GM23248 (cell line): ENCODE measurements at regions not wholly inside any gene's neighbourhood (a gene's known extent, or its start where the extent isn't known, plus 50 kb on each side); places are given as distances from the start of the nearest gene placed in this dataset.

ENCODE experiments used
- DNase-seq: peaks from one replicate; pipeline ENCODE4 v3.0.0-alpha.2; 2015
- H2AFZ ChIP-seq: fragments of 200-600 bp; sonication (generic); 2 replicates; pipeline ENCODE4 v1.6.1; 2016; ENCODE audit warnings: antibody characterized with exemption
- H3F3A ChIP-seq: fragments of 200-600 bp; sonication (generic); 2 replicates; pipeline ENCODE4 v1.6.1; 2016; ENCODE audit warnings: mild to moderate bottlenecking, antibody characterized with exemption, mixed run types; ENCODE audit not compliant: insufficient read depth
- H3K27ac ChIP-seq: fragments of 200-600 bp; sonication (generic); 2 replicates; pipeline ENCODE4 v1.5.1; 2016; ENCODE audit warnings: mild to moderate bottlenecking
- H3K27me3 ChIP-seq: fragments of 200-600 bp; sonication (generic); replicated peaks from 2 replicates; pipeline ENCODE4 v1.6.1; 2016; ENCODE audit warnings: mild to moderate bottlenecking; ENCODE audit not compliant: insufficient read depth
- H3K36me3 ChIP-seq: fragments of 200-600 bp; sonication (generic); 2 replicates; pipeline ENCODE4 v1.6.1; 2016; ENCODE audit warnings: low read depth, mild to moderate bottlenecking
- H3K4me1 ChIP-seq: fragments of 200-600 bp; sonication (generic); 2 replicates; pipeline ENCODE4 v1.6.1; 2016; ENCODE audit warnings: mild to moderate bottlenecking; ENCODE audit not compliant: insufficient read depth
- H3K4me2 ChIP-seq: fragments of 200-600 bp; sonication (generic); one replicate; pipeline ENCODE4 v1.6.1; 2016; ENCODE audit warnings: mild to moderate bottlenecking; ENCODE audit not compliant: unreplicated experiment
- H3K4me3 ChIP-seq: fragments of 200-600 bp; sonication (generic); 2 replicates; pipeline ENCODE4 v1.5.1; 2016; ENCODE audit warnings: mild to moderate bottlenecking
- H3K79me2 ChIP-seq: fragments of 200-600 bp; sonication (generic); 2 replicates; pipeline ENCODE4 v1.6.1; 2016; ENCODE audit warnings: mild to moderate bottlenecking; ENCODE audit not compliant: insufficient read depth
- H3K9ac ChIP-seq: fragments of 200-600 bp; sonication (generic); 2 replicates; pipeline ENCODE4 v1.6.1; 2016; ENCODE audit warnings: mild to moderate bottlenecking
- H3K9me2 ChIP-seq: fragments of 200-600 bp; sonication (generic); 2 replicates; pipeline ENCODE4 v1.6.1; 2016; ENCODE audit warnings: mixed run types, mild to moderate bottlenecking, moderate library complexity; ENCODE audit not compliant: insufficient read depth
- H3K9me3 ChIP-seq: fragments of 200-600 bp; sonication (generic); one replicate; pipeline ENCODE4 v1.6.1; 2017; ENCODE audit warnings: low read depth
- H4K20me1 ChIP-seq: fragments of 200-600 bp; sonication (generic); 2 replicates; pipeline ENCODE4 v1.6.0; 2016; ENCODE audit not compliant: insufficient read depth
- EZH2 ChIP-seq: fragments of 200-600 bp; sonication (generic); IDR thresholded peaks from 2 replicates; pipeline ENCODE4 v1.6.1; 2018; ENCODE audit warnings: antibody characterized with exemption, mild to moderate bottlenecking; ENCODE audit not compliant: insufficient read depth, poor library complexity, severe bottlenecking
- EZH2phosphoT487 ChIP-seq: fragments of 200-600 bp; sonication (generic); IDR thresholded peaks from 2 replicates; pipeline ENCODE4 v1.6.1; 2018; ENCODE audit warnings: antibody characterized with exemption, moderate library complexity, mild to moderate bottlenecking, low read depth; ENCODE audit not compliant: insufficient read depth
- WGBS, 2 experiments: methylation state at CpG; one replicate each; pipeline ENCODE4 v1.1.6; 2015 to 2017; ENCODE audit warnings: low lambda C conversion rate in 2 of 2, low coverage in 1 of 2; ENCODE audit errors: missing lambda C conversion rate in 2 of 2; 5-methylcytosine and 5-hydroxymethylcytosine counted together
- in situ Hi-C: fragments of 300-500 bp; cut with MboI; formaldehyde crosslinking; loops from 2 replicates; pipeline ENCODE4 v1.15.0; 2020

DNA sequence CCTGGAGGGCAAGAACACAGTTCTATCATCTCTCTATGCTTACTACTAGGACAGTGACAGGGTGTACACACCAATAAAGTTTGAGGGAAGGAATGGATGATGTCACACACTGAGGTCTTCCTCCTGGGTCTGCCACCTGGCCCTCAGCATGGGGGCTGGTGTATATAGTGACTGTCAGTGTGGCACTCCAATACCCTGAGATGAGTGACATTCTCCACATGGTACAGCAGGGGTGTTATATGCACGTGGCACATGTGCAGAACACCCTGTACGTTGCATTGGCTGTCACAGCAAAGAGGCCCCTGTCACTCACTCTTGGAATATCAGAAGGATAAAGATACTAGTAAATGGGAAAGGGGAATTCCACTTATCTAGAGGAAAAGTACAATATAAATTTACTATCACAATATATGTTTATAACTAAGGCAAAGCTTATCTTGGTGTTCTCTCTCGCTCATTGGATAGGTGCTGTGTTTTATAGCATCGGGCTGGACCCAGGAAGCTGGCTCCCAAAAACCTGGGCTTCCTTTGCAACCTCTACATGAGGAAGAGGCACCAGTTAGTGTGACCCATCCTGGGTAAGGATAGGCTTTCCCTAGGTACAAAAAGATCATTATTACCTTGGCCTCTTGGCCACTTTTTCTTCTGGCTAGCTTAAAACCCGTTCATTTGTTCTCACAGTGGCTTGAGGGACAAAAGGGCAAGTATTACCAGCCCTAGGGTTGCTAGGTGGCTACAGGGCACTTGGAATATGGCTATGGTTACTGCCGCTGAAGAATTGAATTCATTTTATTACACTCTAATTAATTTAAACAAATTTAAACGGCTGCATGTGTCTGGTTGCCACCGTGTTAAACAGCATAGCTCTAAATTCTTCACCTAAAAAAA is 54.8 kb upstream of the HES1 start:
- no peaks in the 10 kb centered on the region for H3K36me3 ChIP-seq
- H3K79me2 ChIP-seq = no peaks in the 10 kb centered on the region
- in situ Hi-C loops = no loop called here
- H3K4me2 ChIP-seq = no peak overlapping the region
- H3K9ac ChIP-seq = no peak overlapping the region
- H3K9me2 ChIP-seq = no peaks in the 10 kb centered on the region
- peaks cover 21% of the 10 kb centered on the region for H3K27me3 ChIP-seq
- H3K4me1 ChIP-seq = peaks cover 12% of the 10 kb centered on the region
- H3K9me3 ChIP-seq = no peaks in the 10 kb centered on the region
- TF ChIP-seq EZH2phosphoT487 (no peak), EZH2 (no peak)
- no peak overlapping the region for H2AFZ ChIP-seq
- no peak overlapping the region for H3K4me3 ChIP-seq
- H3K27ac ChIP-seq = no peak overlapping the region
- DNase-seq = no peak
- 77 to 79% methylated on average over 8 of the region's 8 CpGs for WGBS, 2 experiments
- no peaks in the 10 kb centered on the region for H4K20me1 ChIP-seq
- no peaks in the 10 kb centered on the region for H3F3A ChIP-seq

DNA sequence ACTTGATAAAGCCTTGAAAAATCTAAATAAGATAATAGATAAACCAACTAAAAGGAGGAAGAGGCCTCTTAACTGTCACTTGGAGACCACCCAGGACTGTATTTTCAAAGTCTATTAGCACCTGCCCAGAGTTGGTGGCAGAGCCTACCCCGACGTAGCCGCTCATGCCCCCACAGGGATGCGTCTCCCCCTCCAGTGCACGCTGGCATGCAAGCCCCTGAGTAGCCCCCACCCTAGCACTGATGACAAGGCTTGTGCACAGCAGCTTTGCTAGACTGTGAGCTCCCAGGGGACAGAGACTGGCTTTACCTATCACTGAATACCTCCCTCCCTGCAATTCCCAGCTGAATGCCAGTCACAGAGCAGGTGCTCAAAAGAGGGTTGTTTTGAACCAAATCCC is 54.1 kb upstream of the HES1 start:
- Histone ChIP-seq H3K27ac (no peak overlapping the region), H4K20me1 (no peaks in the 10 kb centered on the region), H3K27me3 (peaks cover 21% of the 10 kb centered on the region), H3K36me3 (no peaks in the 10 kb centered on the region), H3K4me1 (peaks cover 12% of the 10 kb centered on the region), H3K9me3 (no peaks in the 10 kb centered on the region), H3K4me2 (no peak overlapping the region), H2AFZ (no peak overlapping the region), H3K9me2 (no peaks in the 10 kb centered on the region), H3K79me2 (no peaks in the 10 kb centered on the region), H3F3A (no peaks in the 10 kb centered on the region), H3K4me3 (no peak overlapping the region), H3K9ac (no peak overlapping the region)
- TF ChIP-seq EZH2phosphoT487 = no peak
- no peak for TF ChIP-seq EZH2
- DNase-seq = no peak
- 93 to 99% methylated on average over 5 of the region's 5 CpGs for WGBS, 2 experiments
- in situ Hi-C loops = no loop called here

DNA sequence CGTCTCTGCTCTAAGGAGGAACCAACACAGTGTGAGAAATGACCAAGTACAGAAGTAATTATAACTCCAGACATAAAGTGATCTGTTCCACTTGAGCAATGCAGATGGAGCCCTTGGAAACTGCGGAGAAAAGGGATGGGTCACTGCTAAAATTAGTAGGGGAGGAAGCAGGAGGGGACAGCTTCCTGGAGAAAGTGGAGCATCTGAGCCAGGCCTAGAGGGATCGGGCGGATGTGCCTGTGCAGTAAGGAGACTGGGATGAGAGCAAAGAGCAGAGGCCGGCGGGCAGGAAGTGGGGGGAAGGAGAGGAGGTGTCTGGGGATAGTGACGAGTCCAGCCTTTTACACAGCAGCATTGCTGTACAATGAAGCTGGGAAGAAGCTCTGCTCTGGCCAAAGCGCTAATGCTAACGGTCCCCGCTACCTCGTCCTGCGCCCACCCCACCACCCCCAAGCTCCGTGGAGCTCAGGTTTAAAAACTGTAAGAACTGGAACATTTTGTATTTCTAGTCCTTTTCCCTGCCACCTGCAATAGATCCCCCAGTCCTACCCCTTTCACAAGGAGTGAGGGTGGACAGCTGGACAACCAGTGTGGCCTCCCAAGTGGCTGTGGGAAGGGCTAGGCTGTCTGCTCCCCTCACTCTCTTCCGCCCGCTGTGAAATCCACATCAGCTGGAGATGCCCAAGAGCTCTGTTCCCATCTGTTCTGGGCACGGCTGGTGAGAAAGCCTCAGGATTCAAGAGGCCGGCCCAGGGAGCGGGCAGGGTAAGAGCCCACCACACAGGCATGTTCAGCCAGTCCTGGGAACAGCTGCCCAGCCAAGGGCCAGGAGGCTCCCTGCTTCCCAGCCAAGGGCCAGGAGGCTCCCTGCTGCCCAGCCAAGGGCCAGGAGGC is 53.0 kb upstream of the HES1 start:
- no peaks in the 10 kb centered on the region for H3K79me2 ChIP-seq
- no peaks in the 10 kb centered on the region for H3K9me2 ChIP-seq
- peak overlapping the region; percentile 40 for H3K27ac ChIP-seq
- H2AFZ ChIP-seq = peak overlapping the region; percentile 54
- H3K27me3 ChIP-seq = peaks cover 14% of the 10 kb centered on the region; the same call in 1 of the 2 replicates
- H3K36me3 ChIP-seq = no peaks in the 10 kb centered on the region
- no peaks in the 10 kb centered on the region for H3F3A ChIP-seq
- in situ Hi-C loops = no loop called here
- peak; percentile 65 for DNase-seq
- TF ChIP-seq EZH2phosphoT487 (no peak), EZH2 (no peak)
- no peak overlapping the region for H3K4me2 ChIP-seq
- no peaks in the 10 kb centered on the region for H4K20me1 ChIP-seq
- 54 to 58% methylated on average over 18 of the region's 18 CpGs for WGBS, 2 experiments
- peak overlapping the region; percentile 19; the same call in 1 of the 2 replicates for H3K9ac ChIP-seq
- no peak overlapping the region for H3K4me3 ChIP-seq
- no peaks in the 10 kb centered on the region for H3K9me3 ChIP-seq
- H3K4me1 ChIP-seq = peaks cover 12% of the 10 kb centered on the region

DNA sequence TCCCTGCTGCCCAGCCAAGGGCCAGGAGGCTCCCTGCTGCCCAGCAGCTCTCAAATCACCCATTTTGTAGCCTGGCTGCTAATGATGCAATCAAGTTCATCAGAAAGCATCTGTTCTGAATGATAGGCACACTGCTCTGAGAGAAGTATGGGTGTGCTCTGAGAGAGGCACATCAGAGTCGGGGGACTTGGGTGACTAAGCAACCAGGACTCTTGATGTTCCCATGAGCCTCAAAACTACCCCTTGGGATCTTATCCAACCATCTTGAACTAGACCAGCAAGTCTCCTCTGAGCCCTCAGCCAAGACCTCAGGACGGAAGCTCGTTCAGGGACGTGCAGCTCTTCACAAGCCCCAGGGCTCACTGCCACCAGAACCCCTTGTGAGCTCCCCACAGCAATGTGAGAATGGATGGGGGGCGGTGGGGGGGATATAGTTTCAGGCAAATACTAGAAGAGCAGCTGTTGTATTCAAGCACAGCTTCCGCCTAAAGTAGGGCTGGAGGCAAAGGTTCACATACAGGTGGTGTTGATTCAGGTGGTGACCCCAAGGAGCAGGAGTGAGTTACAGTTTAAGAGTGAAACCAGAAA is 52.2 kb upstream of the HES1 start:
- Histone ChIP-seq H3K9ac (no peak overlapping the region), H3K27ac (no peak overlapping the region), H3K4me1 (peaks cover 14% of the 10 kb centered on the region), H3K36me3 (no peaks in the 10 kb centered on the region), H3K79me2 (no peaks in the 10 kb centered on the region), H3K4me2 (no peak overlapping the region), H3F3A (no peaks in the 10 kb centered on the region), H3K9me3 (no peaks in the 10 kb centered on the region), H3K9me2 (no peaks in the 10 kb centered on the region), H3K27me3 (peaks cover 11% of the 10 kb centered on the region; the same call in 1 of the 2 replicates), H3K4me3 (no peak overlapping the region), H4K20me1 (no peaks in the 10 kb centered on the region), H2AFZ (no peak overlapping the region)
- no peak for TF ChIP-seq EZH2phosphoT487
- TF ChIP-seq EZH2 = no peak
- WGBS, 2 experiments = 84 to 93% methylated on average over 6 of the region's 6 CpGs
- in situ Hi-C loops = no loop called here
- no peak for DNase-seq
